ENCODE measurements at regions not wholly inside any gene's neighbourhood (a gene's known extent, or its start where the extent isn't known, plus 50 kb on each side); places are given as distances from the start of the nearest gene placed in this dataset.

- TF ChIP-seq CTCF (IDR thresholded peaks at IDR 0.05) (no peak), POLR2A (IDR thresholded peaks at IDR 0.05) (no peak)
Measured at GRCh38 chr15:70451821-70452653, 311.3 kb downstream of the UACA start.
